Neural progenitor cell (in vitro differentiated cells): ENCODE measurements at regions not wholly inside any gene's neighbourhood (a gene's known extent, or its start where the extent isn't known, plus 50 kb on each side); places are given as distances from the start of the nearest gene placed in this dataset.

Source experiments
- DNase-seq: peaks from one replicate; pipeline ENCODE4 v3.0.0-alpha.2; 2016; ENCODE audit warnings: low spot score
- H2AFZ ChIP-seq: fragments of 200-600 bp; sonication (generic); replicated peaks from 2 replicates; pipeline ENCODE4 v1.6.1; 2016; ENCODE audit warnings: antibody characterized with exemption
- H3F3A ChIP-seq: fragments of 200-600 bp; sonication (generic); 2 replicates; pipeline ENCODE4 v1.6.1; 2016; ENCODE audit warnings: antibody characterized with exemption, low read depth
- H3K27ac ChIP-seq: fragments of 200-600 bp; sonication (generic); 2 replicates; pipeline ENCODE4 v1.5.1; 2016; ENCODE audit warnings: mild to moderate bottlenecking
- H3K27me3 ChIP-seq: fragments of 200-600 bp; sonication (generic); 2 replicates; pipeline ENCODE4 v1.6.1; 2016; ENCODE audit warnings: mild to moderate bottlenecking, moderate library complexity
- H3K36me3 ChIP-seq: fragments of 200-600 bp; sonication (generic); 2 replicates; pipeline ENCODE4 v1.5.1; 2016
- H3K4me1 ChIP-seq: fragments of 200-600 bp; sonication (generic); 2 replicates; pipeline ENCODE4 v1.6.1; 2016; ENCODE audit warnings: mixed run types
- H3K4me2 ChIP-seq: fragments of 200-600 bp; sonication (generic); 2 replicates; pipeline ENCODE4 v1.6.1; 2016
- H3K4me3 ChIP-seq: fragments of 200-600 bp; sonication (generic); 2 replicates; pipeline ENCODE4 v1.5.1; 2016
- H3K79me2 ChIP-seq: fragments of 200-600 bp; sonication (generic); 2 replicates; pipeline ENCODE4 v1.6.1; 2016; ENCODE audit warnings: low read depth
- H3K9ac ChIP-seq: fragments of 200-600 bp; sonication (generic); 2 replicates; pipeline ENCODE4 v1.6.1; 2016
- H3K9me3 ChIP-seq: fragments of 200-600 bp; sonication (generic); 2 replicates; pipeline ENCODE4 v1.5.1; 2016; ENCODE audit warnings: low read depth
- H4K20me1 ChIP-seq: fragments of 200-600 bp; sonication (generic); 2 replicates; pipeline ENCODE4 v1.6.1; 2016; ENCODE audit warnings: low read depth
- H3K27ac Mint-ChIP-seq: 3 replicates; pipeline ENCODE4 v1.8.0; 2021; ENCODE audit warnings: mixed read lengths
- H3K27me3 Mint-ChIP-seq: 2 replicates; pipeline ENCODE4 v1.8.0; 2022; ENCODE audit warnings: low read depth, mild to moderate bottlenecking, inconsistent platforms, moderate library complexity, mixed read lengths; ENCODE audit not compliant: insufficient read depth
- H3K36me3 Mint-ChIP-seq: 3 replicates; pipeline ENCODE4 v1.8.0; 2021; ENCODE audit warnings: mixed read lengths
- H3K4me1 Mint-ChIP-seq: 3 replicates; pipeline ENCODE4 v1.8.0; 2021; ENCODE audit warnings: mixed read lengths
- H3K4me3 Mint-ChIP-seq: 3 replicates; pipeline ENCODE4 v1.8.0; 2021; ENCODE audit warnings: mild to moderate bottlenecking, moderate library complexity, mixed read lengths
- H3K9me3 Mint-ChIP-seq: 3 replicates; pipeline ENCODE4 v1.8.0; 2020; ENCODE audit warnings: mixed read lengths
- CTCF ChIP-seq: fragments of 200-600 bp; sonication (generic); IDR thresholded peaks from 2 replicates; pipeline ENCODE4 v1.5.1; 2017; ENCODE audit warnings: antibody characterized with exemption, mild to moderate bottlenecking
- EZH2 ChIP-seq: fragments of 200-600 bp; sonication (generic); IDR thresholded peaks from 2 replicates; pipeline ENCODE4 v1.6.1; 2017; ENCODE audit warnings: antibody characterized with exemption, mild to moderate bottlenecking, moderate library complexity
- EZH2phosphoT487 ChIP-seq: fragments of 200-600 bp; sonication (generic); IDR thresholded peaks from 2 replicates; pipeline ENCODE4 v1.6.1; 2017; ENCODE audit warnings: antibody characterized with exemption

GRCh38 chr15:94119923-94120775 is 111.2 kb upstream of the MCTP2 start:
- peaks cover 4% of the 10 kb centered on the region for H3K4me1 Mint-ChIP-seq
- H3K27me3 Mint-ChIP-seq, result no peaks in the 10 kb centered on the region
- H3K36me3 Mint-ChIP-seq, result no peaks in the 10 kb centered on the region
- H3K9me3 Mint-ChIP-seq, result no peaks in the 10 kb centered on the region
- no peak overlapping the region for H3K4me3 Mint-ChIP-seq
- H3F3A ChIP-seq, result peaks cover 6% of the 10 kb centered on the region
- peaks cover 12% of the 10 kb centered on the region for H3K4me1 ChIP-seq
- no peak overlapping the region for H3K9ac ChIP-seq
- H3K9me3 ChIP-seq, result no peaks in the 10 kb centered on the region
- DNase-seq, result peak; percentile 93
- no peak overlapping the region for H3K27ac ChIP-seq
- H4K20me1 ChIP-seq, result no peaks in the 10 kb centered on the region
- H3K4me2 ChIP-seq, result no peak overlapping the region
- H2AFZ ChIP-seq, result peak overlapping the region; percentile 65
- no peaks in the 10 kb centered on the region for H3K27me3 ChIP-seq
- H3K36me3 ChIP-seq, result no peaks in the 10 kb centered on the region
- no peaks in the 10 kb centered on the region for H3K79me2 ChIP-seq
- no peak overlapping the region for H3K4me3 ChIP-seq
- no peak overlapping the region for H3K27ac Mint-ChIP-seq
- TF ChIP-seq CTCF (peak; percentile 100), EZH2 (no peak)

GRCh38 chr15:94119298-94119811 is 112.0 kb upstream of the MCTP2 start:
- H3K36me3 ChIP-seq, result no peaks in the 10 kb centered on the region
- no peak overlapping the region for H3K4me3 ChIP-seq
- H3K4me3 Mint-ChIP-seq, result no peak overlapping the region
- no peak overlapping the region for H3K27ac Mint-ChIP-seq
- H3K79me2 ChIP-seq, result no peaks in the 10 kb centered on the region
- no peaks in the 10 kb centered on the region for H4K20me1 ChIP-seq
- H3F3A ChIP-seq, result peaks cover 6% of the 10 kb centered on the region
- H3K27me3 ChIP-seq, result no peaks in the 10 kb centered on the region
- peaks cover 12% of the 10 kb centered on the region for H3K4me1 ChIP-seq
- H3K36me3 Mint-ChIP-seq, result no peaks in the 10 kb centered on the region
- H3K27me3 Mint-ChIP-seq, result no peaks in the 10 kb centered on the region
- no peak overlapping the region for H3K27ac ChIP-seq
- H3K9me3 Mint-ChIP-seq, result peaks cover 3% of the 10 kb centered on the region
- no peaks in the 10 kb centered on the region for H3K9me3 ChIP-seq
- H3K9ac ChIP-seq, result no peak overlapping the region
- peak overlapping the region; percentile 65 for H2AFZ ChIP-seq
- TF ChIP-seq EZH2phosphoT487 (no peak), CTCF (no peak), EZH2 (no peak)
- H3K4me1 Mint-ChIP-seq, result peaks cover 4% of the 10 kb centered on the region
- DNase-seq, result peak; percentile 46
- no peak overlapping the region for H3K4me2 ChIP-seq

- no peak for DNase-seq
- Mint-ChIP-seq H3K27me3 (peaks cover 2% of the 10 kb centered on the region), H3K36me3 (no peaks in the 10 kb centered on the region), H3K9me3 (peaks cover 3% of the 10 kb centered on the region), H3K4me3 (no peak overlapping the region), H3K27ac (no peak overlapping the region), H3K4me1 (peaks cover 18% of the 10 kb centered on the region)
- no peaks in the 10 kb centered on the region for H3F3A ChIP-seq
- H2AFZ ChIP-seq, result no peak overlapping the region
- H3K4me1 ChIP-seq, result peaks cover 17% of the 10 kb centered on the region
- no peaks in the 10 kb centered on the region for H3K79me2 ChIP-seq
- no peaks in the 10 kb centered on the region for H3K9me3 ChIP-seq
- no peak overlapping the region for H3K4me2 ChIP-seq
- no peaks in the 10 kb centered on the region for H3K36me3 ChIP-seq
- H3K9ac ChIP-seq, result no peak overlapping the region
- no peaks in the 10 kb centered on the region for H4K20me1 ChIP-seq
- H3K4me3 ChIP-seq, result no peak overlapping the region
- H3K27ac ChIP-seq, result no peak overlapping the region
- TF ChIP-seq EZH2 (no peak), EZH2phosphoT487 (no peak), CTCF (no peak)
- no peaks in the 10 kb centered on the region for H3K27me3 ChIP-seq
Observed at GRCh38 chr15:94110476-94111130, 120.8 kb upstream of the MCTP2 start.
